Urothelium cell line (cell line): ENCODE measurements at regions not wholly inside any gene's neighbourhood (a gene's known extent, or its start where the extent isn't known, plus 50 kb on each side); places are given as distances from the start of the nearest gene placed in this dataset.

Source experiments
- DNase-seq: peaks from one replicate; pipeline ENCODE4 v3.0.0; 2011; ENCODE audit warnings: low spot score, mixed read lengths
- FAIRE-seq: peaks from 2 replicates; lab custom pipeline; 2011; peaks lifted over from hg19 to GRCh38; lab: Jason Lieb, UNC

GRCh38 chr7:156490021-156490800 lies 150.4 kb upstream of the RNF32 start:
- no peak for FAIRE-seq

GRCh38 chr7:156487811-156488533 lies 152.6 kb upstream of the RNF32 start:
- DNase-seq (no peak), FAIRE-seq (no peak)

More at GRCh38 chr7:156490021-156490800, 150.4 kb upstream of the RNF32 start:
- DNase-seq, result no peak

GRCh38 chr7:156480671-156481070 lies 159.9 kb upstream of the RNF32 start:
- FAIRE-seq, result no peak
- DNase-seq, result no peak

- no peak for DNase-seq
- no peak for FAIRE-seq
These were observed 161.0 kb upstream of the RNF32 start for GRCh38 chr7:156479596-156479995.

- FAIRE-seq (no peak), DNase-seq (no peak)
These were observed 162.1 kb upstream of the RNF32 start for GRCh38 chr7:156478486-156478885.

- no peak for FAIRE-seq
- DNase-seq, result peak; percentile 62
These were observed 164.9 kb upstream of the RNF32 start for GRCh38 chr7:156475666-156476065.

GRCh38 chr7:156475179-156475578 lies 165.4 kb upstream of the RNF32 start:
- DNase-seq (no peak), FAIRE-seq (no peak)

GRCh38 chr7:156474241-156474743 lies 166.3 kb upstream of the RNF32 start:
- DNase-seq, result peak; percentile 42
- no peak for FAIRE-seq

- FAIRE-seq, result no peak
- DNase-seq, result peak; percentile 18
These were observed 166.9 kb upstream of the RNF32 start for GRCh38 chr7:156473476-156474240.

- no peak for FAIRE-seq
- DNase-seq, result no peak
These were observed 168.3 kb upstream of the RNF32 start for GRCh38 chr7:156472267-156472666.

- no peak for DNase-seq
- FAIRE-seq, result no peak
These were observed 169.9 kb upstream of the RNF32 start for GRCh38 chr7:156470399-156471320.

GRCh38 chr7:156466955-156467625 lies 173.5 kb upstream of the RNF32 start:
- DNase-seq (no peak), FAIRE-seq (no peak)

- FAIRE-seq (no peak), DNase-seq (no peak)
These were observed 174.3 kb upstream of the RNF32 start for GRCh38 chr7:156466272-156466671.

- FAIRE-seq, result no peak
- DNase-seq, result no peak
These were observed 175.4 kb upstream of the RNF32 start for GRCh38 chr7:156465186-156465585.

- FAIRE-seq (no peak), DNase-seq (no peak)
These were observed 176.2 kb upstream of the RNF32 start for GRCh38 chr7:156464339-156464738.

- FAIRE-seq, result no peak
- DNase-seq, result no peak
These were observed 177.3 kb upstream of the RNF32 start for GRCh38 chr7:156463280-156463679.

GRCh38 chr7:156461881-156462665 lies 178.5 kb upstream of the RNF32 start:
- FAIRE-seq, result no peak

GRCh38 chr7:156460858-156461627 lies 179.5 kb upstream of the RNF32 start:
- DNase-seq (no peak), FAIRE-seq (no peak)

More at GRCh38 chr7:156461881-156462665, 178.5 kb upstream of the RNF32 start:
- no peak for DNase-seq
